Endodermal cell (in vitro differentiated cells): ENCODE measurements at regions not wholly inside any gene's neighbourhood (a gene's known extent, or its start where the extent isn't known, plus 50 kb on each side); places are given as distances from the start of the nearest gene placed in this dataset.

ENCODE experiments used
- DNase-seq: peaks from one replicate; pipeline ENCODE4 v3.0.0-alpha.2; 2017
- H3K27ac ChIP-seq: 2 replicates; pipeline ENCODE4 v1.5.1; 2013; ENCODE audit warnings: mild to moderate bottlenecking, low read depth, low read length, moderate library complexity
- H3K27me3 ChIP-seq: 2 replicates; pipeline ENCODE4 v1.6.1; 2013; ENCODE audit warnings: mild to moderate bottlenecking, low read length, moderate library complexity; ENCODE audit not compliant: insufficient read depth, control insufficient read depth, poor library complexity, severe bottlenecking
- H3K36me3 ChIP-seq: 2 replicates; pipeline ENCODE4 v1.7.0; 2013; ENCODE audit warnings: mild to moderate bottlenecking, low read length, moderate library complexity; ENCODE audit not compliant: control insufficient read depth, insufficient read depth
- H3K4me1 ChIP-seq: one replicate; pipeline ENCODE4 v1.7.0; 2013; ENCODE audit warnings: low read length; ENCODE audit not compliant: control insufficient read depth, insufficient read depth
- H3K4me3 ChIP-seq: 2 replicates; pipeline ENCODE4 v1.5.1; 2013; ENCODE audit warnings: mild to moderate bottlenecking, low read length, moderate library complexity
- H3K9ac ChIP-seq: 2 replicates; pipeline ENCODE4 v1.6.1; 2013; ENCODE audit warnings: mild to moderate bottlenecking, low read length, moderate library complexity; ENCODE audit not compliant: poor library complexity, severe bottlenecking; ENCODE audit errors: extremely low read depth
- H3K9me3 ChIP-seq: 2 replicates; pipeline ENCODE4 v1.6.1; 2013; ENCODE audit warnings: mild to moderate bottlenecking, low read length, moderate library complexity; ENCODE audit not compliant: control insufficient read depth
- H3K27ac Mint-ChIP-seq: 2 replicates; pipeline ENCODE4 v1.8.0; 2020; ENCODE audit warnings: mixed read lengths
- H3K27me3 Mint-ChIP-seq: 2 replicates; pipeline ENCODE4 v1.8.0; 2021; ENCODE audit warnings: mild to moderate bottlenecking, mixed read lengths; ENCODE audit not compliant: insufficient read depth
- H3K36me3 Mint-ChIP-seq: 2 replicates; pipeline ENCODE4 v1.8.0; 2020; ENCODE audit warnings: low read depth, mixed read lengths
- H3K4me1 Mint-ChIP-seq: 2 replicates; pipeline ENCODE4 v1.8.0; 2020; ENCODE audit warnings: mixed read lengths
- H3K4me3 Mint-ChIP-seq: 2 replicates; pipeline ENCODE4 v1.8.0; 2020; ENCODE audit warnings: mild to moderate bottlenecking, moderate library complexity, mixed read lengths
- H3K9me3 Mint-ChIP-seq: 2 replicates; pipeline ENCODE4 v1.8.0; 2020; ENCODE audit warnings: mild to moderate bottlenecking, mixed read lengths
- WGBS, 2 experiments: methylation state at CpG; one replicate each; pipeline versions ENCODE4 v1.1.5 to v1.1.7; 2013; ENCODE audit warnings: missing lambda C conversion rate in 2 of 2, mixed read lengths in 1 of 2; ENCODE audit not compliant: insufficient coverage in 1 of 2, insufficient read length in 1 of 2; 5-methylcytosine and 5-hydroxymethylcytosine counted together
- TF ChIP-seq, protein P1 (sequence below): fragments of 200-600 bp; sonication (generic); conservative IDR thresholded peaks from 2 replicates; pipeline ENCODE4 v1.5.0; 2021; ENCODE audit warnings: antibody characterized with exemption, mild to moderate bottlenecking

DNA sequence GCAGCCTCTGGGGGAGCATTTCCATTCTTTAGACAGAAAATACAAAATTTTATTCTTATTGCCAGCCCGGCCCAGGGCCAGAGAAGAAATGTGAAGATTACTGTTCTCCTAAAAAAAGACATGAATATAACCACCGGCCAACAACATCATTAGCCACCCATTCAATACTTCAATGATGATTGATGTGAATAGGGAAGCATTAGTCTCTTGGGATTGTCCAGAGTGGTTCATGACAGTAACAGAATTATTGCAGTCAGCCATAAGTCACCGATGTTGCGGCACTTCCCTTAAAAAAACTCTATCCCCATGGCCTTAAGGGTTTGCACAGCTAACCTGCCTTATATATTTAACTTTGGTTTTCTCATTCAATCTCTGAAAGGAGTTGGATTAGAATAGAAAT lies 418.7 kb downstream of the CENPC start:
- Histone ChIP-seq H3K4me1 (no peaks in the 10 kb centered on the region), H3K27ac (no peak overlapping the region), H3K9me3 (no peaks in the 10 kb centered on the region), H3K4me3 (no peak overlapping the region), H3K27me3 (no peaks in the 10 kb centered on the region), H3K36me3 (no peaks in the 10 kb centered on the region), H3K9ac (no peak overlapping the region)
- H3K4me3 Mint-ChIP-seq: no peak overlapping the region
- no peak for DNase-seq
- H3K9me3 Mint-ChIP-seq: no peaks in the 10 kb centered on the region
- H3K4me1 Mint-ChIP-seq: peaks cover 6% of the 10 kb centered on the region
- TF ChIP-seq, protein P1, sequence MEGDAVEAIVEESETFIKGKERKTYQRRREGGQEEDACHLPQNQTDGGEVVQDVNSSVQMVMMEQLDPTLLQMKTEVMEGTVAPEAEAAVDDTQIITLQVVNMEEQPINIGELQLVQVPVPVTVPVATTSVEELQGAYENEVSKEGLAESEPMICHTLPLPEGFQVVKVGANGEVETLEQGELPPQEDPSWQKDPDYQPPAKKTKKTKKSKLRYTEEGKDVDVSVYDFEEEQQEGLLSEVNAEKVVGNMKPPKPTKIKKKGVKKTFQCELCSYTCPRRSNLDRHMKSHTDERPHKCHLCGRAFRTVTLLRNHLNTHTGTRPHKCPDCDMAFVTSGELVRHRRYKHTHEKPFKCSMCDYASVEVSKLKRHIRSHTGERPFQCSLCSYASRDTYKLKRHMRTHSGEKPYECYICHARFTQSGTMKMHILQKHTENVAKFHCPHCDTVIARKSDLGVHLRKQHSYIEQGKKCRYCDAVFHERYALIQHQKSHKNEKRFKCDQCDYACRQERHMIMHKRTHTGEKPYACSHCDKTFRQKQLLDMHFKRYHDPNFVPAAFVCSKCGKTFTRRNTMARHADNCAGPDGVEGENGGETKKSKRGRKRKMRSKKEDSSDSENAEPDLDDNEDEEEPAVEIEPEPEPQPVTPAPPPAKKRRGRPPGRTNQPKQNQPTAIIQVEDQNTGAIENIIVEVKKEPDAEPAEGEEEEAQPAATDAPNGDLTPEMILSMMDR: no peak
- 98% methylated on average over 3 of the region's 4 CpGs; no CpG with 5 or more reads in 1 of the 2 experiments for WGBS, 2 experiments
- H3K27me3 Mint-ChIP-seq: no peaks in the 10 kb centered on the region
- H3K36me3 Mint-ChIP-seq: no peaks in the 10 kb centered on the region
- H3K27ac Mint-ChIP-seq: no peak overlapping the region

DNA sequence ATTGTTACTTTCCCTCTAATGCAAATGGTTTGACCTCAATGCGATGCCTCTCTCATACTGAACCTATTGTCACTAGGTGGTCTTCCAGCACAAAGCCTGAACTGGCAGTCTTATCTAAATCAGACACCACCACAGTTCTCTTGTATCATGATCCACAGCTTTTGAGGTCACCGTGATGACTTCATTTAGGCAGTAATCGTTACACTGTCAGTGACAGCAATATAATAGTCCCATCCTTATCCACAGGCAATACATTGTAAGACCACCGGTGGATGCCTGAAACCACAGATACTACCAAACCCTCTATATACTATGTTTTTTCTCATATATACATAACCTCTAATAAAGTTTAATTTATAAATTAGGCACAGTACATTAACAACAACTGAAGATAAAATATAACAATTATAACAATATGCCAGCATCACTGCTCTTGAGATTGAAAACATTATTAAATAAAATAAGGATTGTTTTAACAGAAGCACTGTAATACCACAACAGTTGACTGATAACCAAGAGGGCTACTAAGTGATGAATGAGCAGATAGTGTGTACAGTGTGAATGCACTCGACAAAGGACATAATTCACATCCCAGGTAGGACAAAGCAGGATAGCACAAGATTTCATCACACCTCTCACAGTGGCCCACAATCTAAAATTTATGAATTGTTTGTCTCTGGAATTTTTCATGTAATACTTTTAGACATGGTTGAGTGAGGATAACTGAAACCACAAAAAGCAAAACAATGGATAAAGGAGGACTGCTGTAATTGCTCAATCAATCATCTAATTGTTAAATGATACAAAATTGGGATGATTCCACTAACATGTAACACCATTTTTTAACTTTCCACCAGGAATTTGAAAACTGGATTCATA lies 419.4 kb downstream of the CENPC start:
- H3K27me3 ChIP-seq: no peaks in the 10 kb centered on the region
- 66 to 80% methylated on average over 3 to 5 of the region's 5 CpGs for WGBS, 2 experiments
- Mint-ChIP-seq H3K27ac (no peak overlapping the region), H3K4me3 (no peak overlapping the region), H3K4me1 (peaks cover 11% of the 10 kb centered on the region), H3K36me3 (no peaks in the 10 kb centered on the region), H3K9me3 (no peaks in the 10 kb centered on the region), H3K27me3 (no peaks in the 10 kb centered on the region)
- no peak overlapping the region for H3K9ac ChIP-seq
- no peak overlapping the region for H3K4me3 ChIP-seq
- H3K36me3 ChIP-seq: no peaks in the 10 kb centered on the region
- H3K4me1 ChIP-seq: no peaks in the 10 kb centered on the region
- TF ChIP-seq, protein P1: no peak
- no peak for DNase-seq
- H3K9me3 ChIP-seq: no peaks in the 10 kb centered on the region
- H3K27ac ChIP-seq: no peak overlapping the region

DNA sequence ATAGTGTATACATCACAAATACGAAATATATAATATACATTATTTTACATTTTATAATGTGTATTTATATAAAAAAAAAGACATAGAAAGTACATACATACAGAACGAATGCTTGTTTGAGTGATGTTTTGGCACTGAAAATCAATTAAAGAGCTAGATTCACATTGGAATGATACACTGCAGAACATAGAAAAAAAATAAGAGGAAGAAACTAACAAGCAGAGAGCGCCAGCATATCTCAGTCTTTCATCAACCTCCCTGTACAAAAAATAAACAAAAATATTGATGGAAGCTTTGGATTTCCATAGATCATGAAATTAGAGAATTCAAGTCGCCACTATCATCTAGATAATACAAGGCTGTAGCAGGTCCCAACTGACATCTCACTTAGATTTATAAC lies 420.6 kb downstream of the CENPC start:
- Histone ChIP-seq H3K27me3 (no peaks in the 10 kb centered on the region), H3K4me3 (no peak overlapping the region), H3K36me3 (no peaks in the 10 kb centered on the region), H3K4me1 (no peaks in the 10 kb centered on the region), H3K9me3 (no peaks in the 10 kb centered on the region), H3K27ac (no peak overlapping the region), H3K9ac (no peak overlapping the region)
- Mint-ChIP-seq H3K4me1 (peaks cover 13% of the 10 kb centered on the region), H3K9me3 (no peaks in the 10 kb centered on the region), H3K36me3 (no peaks in the 10 kb centered on the region), H3K27ac (no peak overlapping the region), H3K4me3 (no peak overlapping the region), H3K27me3 (no peaks in the 10 kb centered on the region)
- 92 to 100% methylated on average over 2 to 3 of the region's 4 CpGs for WGBS, 2 experiments
- no peak for DNase-seq
- TF ChIP-seq, protein P1: no peak
